ENCODE measurements at regions not wholly inside any gene's neighbourhood (a gene's known extent, or its start where the extent isn't known, plus 50 kb on each side); places are given as distances from the start of the nearest gene placed in this dataset.

GRCh38 chr15:62415498-62415897 is 250.4 kb upstream of the C2CD4B start:
- TF ChIP-seq CTCF (IDR thresholded peaks at IDR 0.05) (no peak), EZH2 (IDR thresholded peaks at IDR 0.05; ENCODE audit: borderline replicate concordance, insufficient read depth, low read depth, low read length, poor library complexity, severe bottlenecking) (no peak)

All from B cell (primary cell).